ENCODE measurements at regions not wholly inside any gene's neighbourhood (a gene's known extent, or its start where the extent isn't known, plus 50 kb on each side); places are given as distances from the start of the nearest gene placed in this dataset.

DNA sequence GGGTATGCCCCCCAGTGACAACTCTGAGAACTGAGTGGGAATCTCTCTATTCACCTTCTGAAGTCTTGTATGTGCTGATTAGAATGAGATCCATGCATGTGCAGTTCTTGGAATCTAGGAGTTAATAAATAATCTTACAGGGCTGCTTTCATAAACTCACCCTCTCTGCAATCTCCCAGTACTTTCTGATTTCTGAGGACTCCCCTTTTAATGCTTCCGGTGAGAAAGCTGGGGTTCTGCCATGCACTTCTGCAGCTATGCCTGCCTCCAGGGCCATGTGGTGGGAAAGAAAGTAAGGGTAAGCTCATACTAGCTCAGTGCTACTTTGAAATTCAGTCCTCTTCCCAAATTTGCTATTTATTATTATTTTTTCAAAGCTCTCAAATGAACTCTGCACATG is 432.9 kb downstream of the MTX2 start:
- in situ Hi-C loops (cut with HindIII; ENCODE audit: low pct_ligation_motif_present, low sequenced_read_pairs), result no loop called here
- Histone ChIP-seq H3K27me3 (replicated peaks) (no peaks in the 10 kb centered on the region), H3K27ac (no peak overlapping the region), H3K36me3 (replicated peaks) (no peaks in the 10 kb centered on the region), H3K4me3 (ENCODE audit: low read depth, low read length) (no peak overlapping the region)
- no peak for DNase-seq
- TF ChIP-seq, protein P1, sequence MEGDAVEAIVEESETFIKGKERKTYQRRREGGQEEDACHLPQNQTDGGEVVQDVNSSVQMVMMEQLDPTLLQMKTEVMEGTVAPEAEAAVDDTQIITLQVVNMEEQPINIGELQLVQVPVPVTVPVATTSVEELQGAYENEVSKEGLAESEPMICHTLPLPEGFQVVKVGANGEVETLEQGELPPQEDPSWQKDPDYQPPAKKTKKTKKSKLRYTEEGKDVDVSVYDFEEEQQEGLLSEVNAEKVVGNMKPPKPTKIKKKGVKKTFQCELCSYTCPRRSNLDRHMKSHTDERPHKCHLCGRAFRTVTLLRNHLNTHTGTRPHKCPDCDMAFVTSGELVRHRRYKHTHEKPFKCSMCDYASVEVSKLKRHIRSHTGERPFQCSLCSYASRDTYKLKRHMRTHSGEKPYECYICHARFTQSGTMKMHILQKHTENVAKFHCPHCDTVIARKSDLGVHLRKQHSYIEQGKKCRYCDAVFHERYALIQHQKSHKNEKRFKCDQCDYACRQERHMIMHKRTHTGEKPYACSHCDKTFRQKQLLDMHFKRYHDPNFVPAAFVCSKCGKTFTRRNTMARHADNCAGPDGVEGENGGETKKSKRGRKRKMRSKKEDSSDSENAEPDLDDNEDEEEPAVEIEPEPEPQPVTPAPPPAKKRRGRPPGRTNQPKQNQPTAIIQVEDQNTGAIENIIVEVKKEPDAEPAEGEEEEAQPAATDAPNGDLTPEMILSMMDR (IDR thresholded peaks at IDR 0.05; ENCODE audit: low read depth, low read length, missing control alignments), result no peak

DNA sequence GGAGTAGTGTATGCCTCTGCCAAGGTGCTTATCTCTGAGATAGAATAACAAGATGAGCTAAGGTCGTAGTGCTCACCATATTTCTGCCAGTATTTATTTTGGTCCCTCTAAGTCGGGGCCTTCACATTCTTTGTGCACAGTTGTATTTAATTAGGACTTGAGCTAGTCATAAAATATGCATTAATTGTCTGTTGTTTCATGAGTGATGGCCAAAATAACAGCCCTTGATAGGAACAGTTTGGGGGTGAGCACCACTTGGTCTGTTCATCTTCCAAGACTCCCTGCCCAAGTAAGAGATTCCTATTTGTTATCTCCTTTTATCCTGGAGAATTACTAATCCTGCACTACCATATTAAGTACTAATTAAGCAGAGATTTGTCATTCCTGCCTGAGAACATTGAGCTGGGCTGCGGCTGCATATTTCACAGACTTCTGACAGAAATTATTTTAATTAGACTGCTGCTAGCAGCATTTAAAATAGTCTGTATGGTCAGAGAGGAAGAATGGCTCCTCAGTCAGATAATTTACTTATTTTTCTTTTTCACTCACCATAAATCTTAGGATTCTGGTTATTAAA is 435.1 kb downstream of the MTX2 start:
- in situ Hi-C loops (cut with HindIII; ENCODE audit: low pct_ligation_motif_present, low sequenced_read_pairs), result no loop called here
- no peak for DNase-seq
- Histone ChIP-seq H3K36me3 (replicated peaks) (no peaks in the 10 kb centered on the region), H3K27me3 (replicated peaks) (no peaks in the 10 kb centered on the region), H3K4me3 (ENCODE audit: low read depth, low read length) (no peak overlapping the region), H3K27ac (no peak overlapping the region)
- TF ChIP-seq, protein P1 (IDR thresholded peaks at IDR 0.05; ENCODE audit: low read depth, low read length, missing control alignments), result no peak

DNA sequence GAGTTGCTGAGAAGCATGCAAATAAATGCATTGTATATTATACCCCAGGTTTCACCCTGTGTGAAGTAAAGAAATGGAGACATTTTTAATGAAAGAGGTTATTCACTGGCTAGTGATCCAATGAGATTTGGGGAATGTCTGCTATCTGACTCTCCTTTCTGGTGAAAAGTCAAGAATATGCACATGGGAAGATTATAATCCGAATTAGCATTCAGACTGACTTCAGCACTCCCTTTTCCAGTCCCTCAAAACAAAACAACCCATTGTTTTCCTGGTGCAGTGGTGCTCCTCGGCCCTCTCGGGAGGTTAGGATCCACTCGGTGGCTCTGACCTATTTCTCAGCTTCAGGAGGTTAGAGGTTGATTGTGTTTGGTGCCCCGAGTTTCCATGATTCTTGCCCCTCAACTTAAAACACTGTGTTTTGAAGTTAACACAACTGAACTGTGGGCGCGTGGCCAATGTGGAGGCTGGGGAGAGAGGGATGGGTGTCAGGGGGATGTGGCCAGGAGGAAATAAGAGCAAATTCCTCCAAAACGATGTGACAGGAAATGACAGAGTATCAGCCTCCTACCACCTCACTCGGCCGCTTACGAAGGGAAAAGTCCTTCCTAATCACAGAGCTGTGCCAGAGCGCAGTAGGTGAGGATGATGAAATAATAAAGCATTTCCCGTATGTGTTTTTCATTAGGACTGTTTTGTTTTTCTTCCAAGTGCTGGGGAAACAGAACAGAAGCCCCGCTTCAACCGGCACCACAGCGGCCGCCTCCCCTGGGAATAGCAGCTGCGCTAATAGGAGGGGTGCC is 440.1 kb downstream of the MTX2 start:
- Histone ChIP-seq H3K27me3 (replicated peaks) (no peaks in the 10 kb centered on the region), H3K27ac (no peak overlapping the region), H3K36me3 (replicated peaks) (no peaks in the 10 kb centered on the region), H3K4me3 (ENCODE audit: low read depth, low read length) (no peak overlapping the region)
- peak; percentile 4 for DNase-seq
- TF ChIP-seq, protein P1 (IDR thresholded peaks at IDR 0.05; ENCODE audit: low read depth, low read length, missing control alignments), result no peak
- in situ Hi-C loops (cut with HindIII; ENCODE audit: low pct_ligation_motif_present, low sequenced_read_pairs), result no loop called here

DNA sequence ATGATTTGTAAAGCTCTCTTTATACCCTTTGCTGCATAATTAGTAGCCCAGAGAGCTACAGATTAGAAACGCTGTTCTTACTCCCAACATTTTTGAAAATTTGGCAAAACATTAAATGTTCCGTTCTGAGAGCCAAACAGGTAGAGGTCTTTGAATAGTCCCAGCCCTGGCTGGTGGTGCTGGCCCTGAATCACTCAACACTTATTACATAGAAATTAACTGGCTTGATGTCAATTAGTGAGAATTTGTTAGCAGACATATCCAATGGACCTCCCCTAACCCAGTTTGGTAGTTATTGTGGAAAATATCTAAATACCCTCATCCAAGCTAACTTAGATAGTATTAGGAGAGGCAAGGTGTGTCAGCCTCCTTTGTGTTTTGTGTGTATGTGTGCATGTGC is 440.7 kb downstream of the MTX2 start:
- in situ Hi-C loops (cut with HindIII; ENCODE audit: low pct_ligation_motif_present, low sequenced_read_pairs), result no loop called here
- H3K27ac ChIP-seq, result no peak overlapping the region
- no peaks in the 10 kb centered on the region for H3K27me3 ChIP-seq (replicated peaks)
- DNase-seq, result no peak
- TF ChIP-seq, protein P1 (IDR thresholded peaks at IDR 0.05; ENCODE audit: low read depth, low read length, missing control alignments), result no peak
- no peak overlapping the region for H3K4me3 ChIP-seq (ENCODE audit: low read depth, low read length)
- no peaks in the 10 kb centered on the region for H3K36me3 ChIP-seq (replicated peaks)

DNA sequence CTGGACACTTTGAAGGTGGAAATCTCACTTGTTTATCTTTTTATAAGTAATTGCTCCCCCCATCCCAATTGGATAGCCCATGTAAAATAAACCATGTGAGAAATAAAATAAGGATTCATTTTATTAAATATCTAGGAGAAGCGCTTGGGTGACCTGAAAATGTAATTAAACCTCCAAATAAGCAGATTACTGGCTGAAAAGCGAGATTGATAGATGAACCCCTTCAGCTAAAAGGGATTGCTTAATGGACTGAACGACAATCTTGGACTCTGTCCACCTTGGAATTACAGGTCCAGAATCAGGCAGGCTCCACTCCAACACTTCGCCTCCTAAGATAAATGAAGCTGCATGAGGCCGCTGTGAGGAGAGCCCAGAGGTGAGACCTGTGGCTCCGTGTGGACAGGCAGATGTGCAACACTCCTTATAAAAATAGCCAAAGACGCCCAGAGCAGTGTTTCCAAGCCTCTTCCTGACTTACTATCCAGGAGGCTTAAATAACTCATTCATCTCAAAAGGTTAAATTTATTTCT is 441.5 kb downstream of the MTX2 start:
- Histone ChIP-seq H3K27me3 (replicated peaks) (no peaks in the 10 kb centered on the region), H3K27ac (no peak overlapping the region), H3K36me3 (replicated peaks) (no peaks in the 10 kb centered on the region), H3K4me3 (ENCODE audit: low read depth, low read length) (no peak overlapping the region)
- DNase-seq, result no peak
- in situ Hi-C loops (cut with HindIII; ENCODE audit: low pct_ligation_motif_present, low sequenced_read_pairs), result no loop called here
- TF ChIP-seq, protein P1 (IDR thresholded peaks at IDR 0.05; ENCODE audit: low read depth, low read length, missing control alignments), result no peak
